PC-3 (cell line): ENCODE measurements at regions not wholly inside any gene's neighbourhood (a gene's known extent, or its start where the extent isn't known, plus 50 kb on each side); places are given as distances from the start of the nearest gene placed in this dataset.

Experiments used
- ATAC-seq: fragments of 200-7000 bp; cut with Tn5 transposase; 2 replicates; pipeline ENCODE4 v1.9.1; 2020; ENCODE audit warnings: mild to moderate bottlenecking, moderate library complexity
- BruUV-seq: library from RNA; stranded (reverse); fragments of 400-500 nt; replicated peaks from 2 replicates; lab custom pipeline; 2021; lab: Mats Ljungman, UMichigan
- CTCF ChIA-PET: fragments of 300-600 bp; sonication (Branson Sonifier 250); formaldehyde crosslinking; loops from one replicate; lab custom pipeline; 2022; ENCODE audit warnings: antibody characterized with exemption; lab: Charles Lee
- POLR2A ChIA-PET: fragments of 300-600 bp; sonication (Branson Sonifier 250); formaldehyde crosslinking; loops from one replicate; lab custom pipeline; 2022; ENCODE audit warnings: antibody characterized with exemption; ENCODE audit not compliant: unreplicated experiment; lab: Charles Lee
- DNase-seq: peaks from one replicate; pipeline ENCODE4 v3.0.0-alpha.2; 2015
- H2AFZ ChIP-seq: fragments of 300-600 bp; sonication (generic); 2 replicates; pipeline ENCODE4 v1.6.0; 2016; ENCODE audit warnings: antibody characterized with exemption, low read length
- H3F3A ChIP-seq: fragments of 300-600 bp; sonication (generic); one replicate; pipeline ENCODE4 v1.6.0; 2017; ENCODE audit warnings: antibody characterized with exemption, low read length, control low read depth, mild to moderate bottlenecking; ENCODE audit not compliant: unreplicated experiment
- H3K27ac ChIP-seq: fragments of 300-600 bp; sonication (generic); 2 replicates; pipeline ENCODE4 v1.5.1; 2016; ENCODE audit warnings: mild to moderate bottlenecking, low read length
- H3K27me3 ChIP-seq: fragments of 300-600 bp; sonication (generic); 2 replicates; pipeline ENCODE4 v1.6.1; 2016; ENCODE audit warnings: low read length, mixed read lengths
- H3K36me3 ChIP-seq: fragments of 300-600 bp; sonication (generic); 2 replicates; pipeline ENCODE4 v1.6.1; 2016; ENCODE audit warnings: low read depth, mixed run types, low read length, mixed read lengths
- H3K4me1 ChIP-seq: fragments of 300-600 bp; sonication (generic); 2 replicates; pipeline ENCODE4 v1.5.1; 2016; ENCODE audit warnings: low read length; ENCODE audit not compliant: insufficient read depth
- H3K4me2 ChIP-seq: fragments of 300-600 bp; sonication (generic); 2 replicates; pipeline ENCODE4 v1.6.0; 2016; ENCODE audit warnings: low read length
- H3K4me3 ChIP-seq: fragments of 300-600 bp; sonication (generic); 2 replicates; pipeline ENCODE4 v1.5.1; 2016; ENCODE audit warnings: mild to moderate bottlenecking, low read length, mixed read lengths
- H3K79me2 ChIP-seq: fragments of 300-600 bp; sonication (generic); 2 replicates; pipeline ENCODE4 v1.6.1; 2017; ENCODE audit warnings: low read length, mixed read lengths
- H3K9ac ChIP-seq: fragments of 300-600 bp; sonication (generic); 2 replicates; pipeline ENCODE4 v1.6.0; 2016; ENCODE audit warnings: mild to moderate bottlenecking, low read length
- H3K9me2 ChIP-seq: fragments of 300-600 bp; sonication (generic); replicated peaks from 2 replicates; pipeline ENCODE4 v1.6.1; 2016; ENCODE audit warnings: mixed run types, low read length, mixed read lengths
- H3K9me3 ChIP-seq: fragments of 300-600 bp; sonication (generic); 2 replicates; pipeline ENCODE4 v1.6.1; 2016; ENCODE audit warnings: low read length, mixed read lengths
- H4K20me1 ChIP-seq: fragments of 300-600 bp; sonication (generic); 2 replicates; pipeline ENCODE4 v1.6.1; 2016; ENCODE audit warnings: low read length, mixed read lengths
- EZH2 ChIP-seq: fragments of 300-600 bp; sonication (generic); IDR thresholded peaks from one replicate; pipeline ENCODE4 v1.6.1; 2017; ENCODE audit warnings: antibody characterized with exemption, mild to moderate bottlenecking, low read length; ENCODE audit not compliant: unreplicated experiment
- EZH2phosphoT487 ChIP-seq: fragments of 300-600 bp; sonication (generic); IDR thresholded peaks from 2 replicates; pipeline ENCODE4 v1.6.1; 2018; ENCODE audit warnings: mild to moderate bottlenecking, antibody characterized with exemption, low read length, borderline replicate concordance
- intact Hi-C: fragments of 100-400 bp; cut with micrococcal nuclease; formaldehyde crosslinking; loops from 2 replicates; pipeline ENCODE4 v1.9.0; 2023
- TF ChIP-seq, protein P1 (sequence below): fragments of 300-600 bp; sonication (generic); conservative IDR thresholded peaks from 2 replicates; pipeline ENCODE4 v1.5.1; 2017; ENCODE audit warnings: antibody characterized with exemption, low read depth, mild to moderate bottlenecking, low read length

DNA sequence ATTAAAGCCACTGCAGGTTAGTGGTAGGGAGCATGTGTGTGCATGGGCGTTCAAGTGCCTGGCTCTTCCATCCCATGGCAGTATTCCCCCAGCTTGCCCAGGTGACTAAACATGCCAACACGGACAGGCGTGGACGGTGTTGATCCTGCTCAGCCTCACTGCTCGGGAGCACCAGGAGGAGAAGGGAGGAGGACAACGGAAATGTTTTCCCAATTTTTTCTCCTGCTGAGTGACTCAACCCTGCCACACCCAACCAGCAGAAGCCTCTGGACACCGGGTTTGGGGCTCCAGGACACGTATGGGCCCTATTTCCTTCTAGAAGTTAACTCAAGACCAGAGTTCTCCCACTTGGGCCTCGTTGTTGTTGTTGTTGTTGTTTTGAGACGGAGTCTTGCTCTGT, 139.1 kb downstream of the CYP26B1 start:
- H2AFZ ChIP-seq, result no peak overlapping the region
- H3K27ac ChIP-seq, result no peak overlapping the region
- no peak overlapping the region for H3K4me2 ChIP-seq
- H4K20me1 ChIP-seq, result no peaks in the 10 kb centered on the region
- ATAC-seq (no peak), DNase-seq (peak; percentile 27)
- H3K4me3 ChIP-seq, result no peak overlapping the region
- intact Hi-C loops, result no loop called here
- H3K9me2 ChIP-seq, result no peaks in the 10 kb centered on the region
- ChIA-PET CTCF (no interaction called here), POLR2A (no interaction called here)
- BruUV-seq, result no TSS peak
- no peaks in the 10 kb centered on the region for H3K9me3 ChIP-seq
- no peaks in the 10 kb centered on the region for H3F3A ChIP-seq
- no peaks in the 10 kb centered on the region for H3K27me3 ChIP-seq
- TF ChIP-seq EZH2, result no peak
- no peak for TF ChIP-seq EZH2phosphoT487
- TF ChIP-seq, protein P1, sequence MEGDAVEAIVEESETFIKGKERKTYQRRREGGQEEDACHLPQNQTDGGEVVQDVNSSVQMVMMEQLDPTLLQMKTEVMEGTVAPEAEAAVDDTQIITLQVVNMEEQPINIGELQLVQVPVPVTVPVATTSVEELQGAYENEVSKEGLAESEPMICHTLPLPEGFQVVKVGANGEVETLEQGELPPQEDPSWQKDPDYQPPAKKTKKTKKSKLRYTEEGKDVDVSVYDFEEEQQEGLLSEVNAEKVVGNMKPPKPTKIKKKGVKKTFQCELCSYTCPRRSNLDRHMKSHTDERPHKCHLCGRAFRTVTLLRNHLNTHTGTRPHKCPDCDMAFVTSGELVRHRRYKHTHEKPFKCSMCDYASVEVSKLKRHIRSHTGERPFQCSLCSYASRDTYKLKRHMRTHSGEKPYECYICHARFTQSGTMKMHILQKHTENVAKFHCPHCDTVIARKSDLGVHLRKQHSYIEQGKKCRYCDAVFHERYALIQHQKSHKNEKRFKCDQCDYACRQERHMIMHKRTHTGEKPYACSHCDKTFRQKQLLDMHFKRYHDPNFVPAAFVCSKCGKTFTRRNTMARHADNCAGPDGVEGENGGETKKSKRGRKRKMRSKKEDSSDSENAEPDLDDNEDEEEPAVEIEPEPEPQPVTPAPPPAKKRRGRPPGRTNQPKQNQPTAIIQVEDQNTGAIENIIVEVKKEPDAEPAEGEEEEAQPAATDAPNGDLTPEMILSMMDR, result no peak
- no peak overlapping the region for H3K9ac ChIP-seq
- no peaks in the 10 kb centered on the region for H3K36me3 ChIP-seq
- no peaks in the 10 kb centered on the region; the same call in 1 of the 2 replicates for H3K4me1 ChIP-seq
- H3K79me2 ChIP-seq, result no peaks in the 10 kb centered on the region

DNA sequence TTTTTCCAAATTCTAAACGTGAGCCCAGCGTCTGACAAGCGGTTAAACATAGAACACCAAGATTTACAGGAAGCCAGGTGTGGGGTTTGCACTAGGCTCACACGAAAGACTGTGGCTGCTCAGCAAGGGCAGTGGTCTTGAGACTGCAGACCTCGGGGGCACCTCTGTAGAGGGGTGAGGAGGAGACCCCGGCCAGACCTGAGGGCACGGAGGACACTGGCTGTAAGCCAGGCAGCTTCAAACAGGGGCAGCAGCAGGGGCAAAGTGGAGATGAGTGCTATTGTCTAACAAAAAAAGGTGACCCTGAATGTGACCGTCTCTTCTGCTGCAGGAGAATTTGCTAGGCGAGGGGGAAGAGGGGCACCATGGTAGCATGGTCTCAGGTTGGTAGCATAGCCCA, 140.3 kb downstream of the CYP26B1 start:
- ChIA-PET CTCF (no interaction called here), POLR2A (no interaction called here)
- no peak for ATAC-seq
- Histone ChIP-seq H3K9me2 (no peaks in the 10 kb centered on the region), H3K27ac (no peak overlapping the region), H3K27me3 (no peaks in the 10 kb centered on the region), H3K4me1 (no peaks in the 10 kb centered on the region; the same call in 1 of the 2 replicates), H3K36me3 (no peaks in the 10 kb centered on the region), H4K20me1 (no peaks in the 10 kb centered on the region), H3K4me2 (no peak overlapping the region), H3K9ac (no peak overlapping the region), H3F3A (no peaks in the 10 kb centered on the region), H3K4me3 (no peak overlapping the region), H2AFZ (no peak overlapping the region), H3K9me3 (no peaks in the 10 kb centered on the region), H3K79me2 (no peaks in the 10 kb centered on the region)
- intact Hi-C loops, result no loop called here
- DNase-seq, result no peak
- no peak for TF ChIP-seq EZH2phosphoT487
- TF ChIP-seq, protein P1, result no peak
- TF ChIP-seq EZH2, result no peak
- no TSS peak for BruUV-seq

DNA sequence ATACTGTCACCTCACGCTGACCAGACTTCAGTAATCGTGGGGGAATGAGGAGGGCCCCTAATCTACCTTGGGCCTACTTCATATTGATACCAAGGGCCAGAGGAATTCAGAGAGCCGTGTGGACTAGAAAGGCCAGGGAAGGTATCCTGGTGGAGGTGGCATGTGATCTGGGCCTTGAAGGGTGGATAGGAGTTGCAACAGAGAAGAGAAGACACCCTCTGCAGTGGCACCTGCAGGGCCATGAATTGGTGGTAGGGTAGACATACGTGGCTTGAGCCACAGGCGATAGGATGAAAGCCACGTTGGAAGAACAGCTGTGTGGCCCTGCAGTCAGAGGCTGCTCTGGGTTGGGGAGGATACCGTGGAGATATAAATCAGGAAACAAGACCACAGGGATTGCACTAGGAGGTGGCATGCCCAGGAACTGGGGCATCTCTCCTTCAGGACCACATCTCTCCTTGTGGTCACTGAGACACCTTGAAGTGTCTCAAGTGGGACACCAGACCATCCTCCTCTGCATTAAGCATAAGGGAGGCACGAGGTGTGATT, 141.4 kb downstream of the CYP26B1 start:
- Histone ChIP-seq H3F3A (no peaks in the 10 kb centered on the region), H3K27ac (no peak overlapping the region), H3K4me3 (no peak overlapping the region), H3K9me2 (no peaks in the 10 kb centered on the region), H3K27me3 (no peaks in the 10 kb centered on the region), H3K4me2 (no peak overlapping the region), H3K9ac (no peak overlapping the region), H3K36me3 (no peaks in the 10 kb centered on the region), H3K79me2 (no peaks in the 10 kb centered on the region), H4K20me1 (no peaks in the 10 kb centered on the region), H3K9me3 (no peaks in the 10 kb centered on the region), H2AFZ (no peak overlapping the region), H3K4me1 (no peaks in the 10 kb centered on the region; the same call in 1 of the 2 replicates)
- DNase-seq (no peak), ATAC-seq (no peak)
- intact Hi-C loops, result no loop called here
- ChIA-PET CTCF (no interaction called here), POLR2A (no interaction called here)
- no peak for TF ChIP-seq EZH2
- TF ChIP-seq, protein P1, result no peak
- TF ChIP-seq EZH2phosphoT487, result no peak
- BruUV-seq, result no TSS peak
